ENCODE measurements at regions not wholly inside any gene's neighbourhood (a gene's known extent, or its start where the extent isn't known, plus 50 kb on each side); places are given as distances from the start of the nearest gene placed in this dataset.

GRCh38 chr20:51862796-51863195 lies 60.5 kb upstream of the SALL4 start:
- TF ChIP-seq CTCF (IDR thresholded peaks at IDR 0.05): no peak
- no peaks in the 10 kb centered on the region for H3K9me3 ChIP-seq
- DNase-seq (ENCODE audit: low spot score): no peak
- no peaks in the 10 kb centered on the region for H3K27me3 ChIP-seq
- H3K4me3 ChIP-seq: no peak overlapping the region
- H3K27ac ChIP-seq: no peak overlapping the region
- no peaks in the 10 kb centered on the region for H3K4me1 ChIP-seq
- H3K36me3 ChIP-seq: no peaks in the 10 kb centered on the region

GRCh38 chr20:51861726-51862466 lies 59.6 kb upstream of the SALL4 start:
- no peak overlapping the region for H3K4me3 ChIP-seq
- no peaks in the 10 kb centered on the region for H3K36me3 ChIP-seq
- no peak for DNase-seq (ENCODE audit: low spot score)
- no peak for TF ChIP-seq CTCF (IDR thresholded peaks at IDR 0.05)
- H3K27me3 ChIP-seq: no peaks in the 10 kb centered on the region
- H3K4me1 ChIP-seq: no peaks in the 10 kb centered on the region
- H3K27ac ChIP-seq: no peak overlapping the region
- no peaks in the 10 kb centered on the region for H3K9me3 ChIP-seq

GRCh38 chr20:51860111-51860882 lies 58.0 kb upstream of the SALL4 start:
- Histone ChIP-seq H3K27me3 (no peaks in the 10 kb centered on the region), H3K27ac (no peak overlapping the region), H3K4me3 (no peak overlapping the region), H3K36me3 (no peaks in the 10 kb centered on the region), H3K9me3 (no peaks in the 10 kb centered on the region), H3K4me1 (no peaks in the 10 kb centered on the region)
- DNase-seq (ENCODE audit: low spot score): no peak
- no peak for TF ChIP-seq CTCF (IDR thresholded peaks at IDR 0.05)

- no peaks in the 10 kb centered on the region for H3K36me3 ChIP-seq
- no peaks in the 10 kb centered on the region for H3K4me1 ChIP-seq
- no peaks in the 10 kb centered on the region for H3K9me3 ChIP-seq
- no peak overlapping the region for H3K4me3 ChIP-seq
- H3K27me3 ChIP-seq: no peaks in the 10 kb centered on the region
- no peak overlapping the region for H3K27ac ChIP-seq
- DNase-seq (ENCODE audit: low spot score): no peak
- no peak for TF ChIP-seq CTCF (IDR thresholded peaks at IDR 0.05)
Observed at GRCh38 chr20:51856432-51856831, 54.1 kb upstream of the SALL4 start.

GRCh38 chr20:51854921-51855320 lies 52.6 kb upstream of the SALL4 start:
- H3K27me3 ChIP-seq: no peaks in the 10 kb centered on the region
- H3K4me3 ChIP-seq: no peak overlapping the region
- H3K27ac ChIP-seq: no peak overlapping the region
- no peak for DNase-seq (ENCODE audit: low spot score)
- no peaks in the 10 kb centered on the region for H3K4me1 ChIP-seq
- H3K9me3 ChIP-seq: no peaks in the 10 kb centered on the region
- TF ChIP-seq CTCF (IDR thresholded peaks at IDR 0.05): no peak
- no peaks in the 10 kb centered on the region for H3K36me3 ChIP-seq
